GM12801 (cell line): ENCODE measurements at regions not wholly inside any gene's neighbourhood (a gene's known extent, or its start where the extent isn't known, plus 50 kb on each side); places are given as distances from the start of the nearest gene placed in this dataset.

Experiments
- TF ChIP-seq, protein P1 (sequence below): IDR thresholded peaks from one replicate; pipeline ENCODE4 v1.5.1; 2011; ENCODE audit warnings: control low read depth; ENCODE audit not compliant: insufficient read length; ENCODE audit errors: extremely low read depth

GRCh38 chr2:9741110-9741509 is 102.2 kb upstream of the TAF1B start:
- TF ChIP-seq, protein P1, sequence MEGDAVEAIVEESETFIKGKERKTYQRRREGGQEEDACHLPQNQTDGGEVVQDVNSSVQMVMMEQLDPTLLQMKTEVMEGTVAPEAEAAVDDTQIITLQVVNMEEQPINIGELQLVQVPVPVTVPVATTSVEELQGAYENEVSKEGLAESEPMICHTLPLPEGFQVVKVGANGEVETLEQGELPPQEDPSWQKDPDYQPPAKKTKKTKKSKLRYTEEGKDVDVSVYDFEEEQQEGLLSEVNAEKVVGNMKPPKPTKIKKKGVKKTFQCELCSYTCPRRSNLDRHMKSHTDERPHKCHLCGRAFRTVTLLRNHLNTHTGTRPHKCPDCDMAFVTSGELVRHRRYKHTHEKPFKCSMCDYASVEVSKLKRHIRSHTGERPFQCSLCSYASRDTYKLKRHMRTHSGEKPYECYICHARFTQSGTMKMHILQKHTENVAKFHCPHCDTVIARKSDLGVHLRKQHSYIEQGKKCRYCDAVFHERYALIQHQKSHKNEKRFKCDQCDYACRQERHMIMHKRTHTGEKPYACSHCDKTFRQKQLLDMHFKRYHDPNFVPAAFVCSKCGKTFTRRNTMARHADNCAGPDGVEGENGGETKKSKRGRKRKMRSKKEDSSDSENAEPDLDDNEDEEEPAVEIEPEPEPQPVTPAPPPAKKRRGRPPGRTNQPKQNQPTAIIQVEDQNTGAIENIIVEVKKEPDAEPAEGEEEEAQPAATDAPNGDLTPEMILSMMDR = no peak

DNA sequence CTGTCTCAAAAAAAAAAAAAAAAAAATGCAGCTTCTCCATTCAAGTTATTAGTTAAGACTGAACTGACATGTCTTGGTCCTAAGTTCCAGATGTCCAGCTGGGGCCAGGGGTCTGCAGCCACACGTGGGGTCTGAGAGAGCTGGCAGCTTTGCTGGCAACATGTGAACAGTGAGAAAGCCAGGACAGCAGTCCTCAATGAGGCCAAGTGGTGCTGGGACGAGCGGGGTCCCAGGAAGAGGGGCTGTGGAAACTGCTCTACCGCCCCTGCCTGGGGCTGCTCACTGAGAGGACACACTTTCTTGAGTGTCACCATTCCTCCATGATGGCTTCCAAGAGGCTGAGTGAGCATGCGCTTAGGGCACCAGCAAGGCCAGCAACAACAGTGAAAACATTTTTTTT is 100.7 kb upstream of the TAF1B start:
- TF ChIP-seq, protein P1 = no peak

GRCh38 chr2:9744256-9745004 is 98.8 kb upstream of the TAF1B start:
- TF ChIP-seq, protein P1 = no peak

- TF ChIP-seq, protein P1 = no peak
These were observed 97.9 kb upstream of the TAF1B start for GRCh38 chr2:9745153-9745899.

GRCh38 chr2:9747396-9747795 is 95.9 kb upstream of the TAF1B start:
- TF ChIP-seq, protein P1 = no peak

DNA sequence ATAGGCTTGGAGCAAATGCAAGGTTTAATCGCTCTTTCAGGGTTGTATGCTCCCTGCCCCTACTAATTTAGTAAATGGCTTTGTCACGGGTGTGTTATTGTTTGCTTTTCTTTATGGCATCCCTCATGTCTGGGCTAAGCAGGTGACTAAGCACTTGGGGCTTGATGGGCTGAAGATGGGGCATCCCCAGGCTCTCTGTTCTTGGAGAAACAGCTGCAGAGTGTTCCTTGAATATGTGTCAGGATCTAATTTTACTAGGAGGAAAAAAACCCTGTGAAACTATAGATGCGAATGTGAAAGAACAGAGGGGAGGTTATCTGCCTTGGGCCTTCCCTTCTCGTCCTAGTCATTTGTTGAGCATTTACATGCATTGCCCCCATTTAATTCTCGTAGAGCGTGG is 94.7 kb upstream of the TAF1B start:
- TF ChIP-seq, protein P1 = no peak

GRCh38 chr2:9749546-9750223 is 93.6 kb upstream of the TAF1B start:
- TF ChIP-seq, protein P1 = no peak
